ENCODE measurements at regions not wholly inside any gene's neighbourhood (a gene's known extent, or its start where the extent isn't known, plus 50 kb on each side); places are given as distances from the start of the nearest gene placed in this dataset.

GRCh38 chr6:170082531-170083187, 208.2 kb downstream of the DLL1 start:
- DNase-seq (ENCODE audit: low read depth) = no peak

GRCh38 chr6:170082067-170082466, 208.8 kb downstream of the DLL1 start:
- no peak for DNase-seq (ENCODE audit: low read depth)

GRCh38 chr6:170081556-170081955, 209.3 kb downstream of the DLL1 start:
- DNase-seq (ENCODE audit: low read depth) = no peak

- no peak for DNase-seq (ENCODE audit: low read depth)
These were observed 210.0 kb downstream of the DLL1 start for GRCh38 chr6:170080828-170081371.

- no peak for DNase-seq (ENCODE audit: low read depth)
These were observed 210.6 kb downstream of the DLL1 start for GRCh38 chr6:170080169-170080827.

- no peak for DNase-seq (ENCODE audit: low read depth)
These were observed 214.3 kb downstream of the DLL1 start for GRCh38 chr6:170076466-170077165.

GRCh38 chr6:170075659-170076223, 215.1 kb downstream of the DLL1 start:
- no peak for DNase-seq (ENCODE audit: low read depth)

- no peak for DNase-seq (ENCODE audit: low read depth)
These were observed 216.0 kb downstream of the DLL1 start for GRCh38 chr6:170074907-170075306.

- DNase-seq (ENCODE audit: low read depth) = no peak
These were observed 216.4 kb downstream of the DLL1 start for GRCh38 chr6:170074435-170074834.

- DNase-seq (ENCODE audit: low read depth) = no peak
These were observed 217.0 kb downstream of the DLL1 start for GRCh38 chr6:170073846-170074245.

GRCh38 chr6:170072246-170072645, 218.6 kb downstream of the DLL1 start:
- no peak for DNase-seq (ENCODE audit: low read depth)

GRCh38 chr6:170069611-170070010, 221.3 kb downstream of the DLL1 start:
- no peak for DNase-seq (ENCODE audit: low read depth)

GRCh38 chr6:170068496-170068895, 222.4 kb downstream of the DLL1 start:
- no peak for DNase-seq (ENCODE audit: low read depth)

- no peak for DNase-seq (ENCODE audit: low read depth)
These were observed 222.9 kb downstream of the DLL1 start for GRCh38 chr6:170067923-170068360.

- DNase-seq (ENCODE audit: low read depth) = no peak
These were observed 223.7 kb downstream of the DLL1 start for GRCh38 chr6:170067181-170067641.

- DNase-seq (ENCODE audit: low read depth) = no peak
These were observed 224.2 kb downstream of the DLL1 start for GRCh38 chr6:170066679-170067078.

- no peak for DNase-seq (ENCODE audit: low read depth)
These were observed 226.9 kb downstream of the DLL1 start for GRCh38 chr6:170063851-170064602.

- DNase-seq (ENCODE audit: low read depth) = no peak
These were observed 227.4 kb downstream of the DLL1 start for GRCh38 chr6:170063431-170063830.

GRCh38 chr6:170062915-170063241, 228.0 kb downstream of the DLL1 start:
- DNase-seq (ENCODE audit: low read depth) = no peak

GRCh38 chr6:170062209-170062914, 228.5 kb downstream of the DLL1 start:
- DNase-seq (ENCODE audit: low read depth) = no peak

GRCh38 chr6:170058878-170059485, 231.9 kb downstream of the DLL1 start:
- DNase-seq (ENCODE audit: low read depth) = no peak

Measured in stimulated activated CD4-positive, alpha-beta T cell treated with anti-CD3 and anti-CD28 coated beads, Interleukin-2, amount 100 ng/mL, for 4 hours (primary cell).